ENCODE measurements at regions not wholly inside any gene's neighbourhood (a gene's known extent, or its start where the extent isn't known, plus 50 kb on each side); places are given as distances from the start of the nearest gene placed in this dataset.
A peak's percentile ranks its signal among the peaks of the same experiment; 100 is the strongest.

GRCh38 chr3:22199095-22199494 is 448.1 kb upstream of the ZNF385D start:
- no peak for DNase-seq
- intact Hi-C loops (cut with DNase I): no loop called here
- H3K9me3 ChIP-seq: no peaks in the 10 kb centered on the region
- 62 to 70% methylated on average over 1 of the region's 1 CpG for WGBS, 2 donors
- no peaks in the 10 kb centered on the region for H3K36me3 ChIP-seq (replicated peaks in 1 of 2; ENCODE audit: insufficient read depth in 1 of 2, low read depth in 2 of 2)
- no peak for ATAC-seq
- no peaks in the 10 kb centered on the region for H3K27me3 ChIP-seq
- TF ChIP-seq POLR2A (IDR thresholded peaks at IDR 0.05) (no peak), CTCF (IDR thresholded peaks at IDR 0.05) (no peak)
- no peaks in the 10 kb centered on the region for H3K4me1 ChIP-seq
- no peak overlapping the region for H3K4me3 ChIP-seq
- H3K27ac ChIP-seq: no peak overlapping the region

GRCh38 chr3:22208844-22209243 is 457.8 kb upstream of the ZNF385D start:
- Histone ChIP-seq H3K27me3 (no peaks in the 10 kb centered on the region), H3K4me3 (no peak overlapping the region), H3K27ac (no peak overlapping the region), H3K4me1 (no peaks in the 10 kb centered on the region), H3K36me3 (replicated peaks in 1 of 2; ENCODE audit: insufficient read depth in 1 of 2, low read depth in 2 of 2) (no peaks in the 10 kb centered on the region), H3K9me3 (no peaks in the 10 kb centered on the region)
- TF ChIP-seq POLR2A (IDR thresholded peaks at IDR 0.05) (no peak), CTCF (IDR thresholded peaks at IDR 0.05) (peak in 1 of 7 experiments; percentile 7)
- ATAC-seq (no peak), DNase-seq (no peak)
- intact Hi-C loops (cut with DNase I): no loop called here
- 45 to 75% methylated on average over 1 of the region's 1 CpG for WGBS, 2 donors

GRCh38 chr3:22209578-22209977 is 458.6 kb upstream of the ZNF385D start:
- no peak for DNase-seq
- Histone ChIP-seq H3K27me3 (no peaks in the 10 kb centered on the region), H3K36me3 (replicated peaks in 1 of 2; ENCODE audit: insufficient read depth in 1 of 2, low read depth in 2 of 2) (no peaks in the 10 kb centered on the region), H3K4me1 (no peaks in the 10 kb centered on the region), H3K9me3 (no peaks in the 10 kb centered on the region), H3K4me3 (no peak overlapping the region), H3K27ac (no peak overlapping the region)
- 57% methylated on average over 2 of the region's 2 CpGs for WGBS, 2 donors
- TF ChIP-seq CTCF (IDR thresholded peaks at IDR 0.05) (no peak), POLR2A (IDR thresholded peaks at IDR 0.05) (no peak)
- intact Hi-C loops (cut with DNase I): no loop called here
- ATAC-seq: no peak

GRCh38 chr3:22210693-22211092 is 459.7 kb upstream of the ZNF385D start:
- Histone ChIP-seq H3K36me3 (replicated peaks in 1 of 2; ENCODE audit: insufficient read depth in 1 of 2, low read depth in 2 of 2) (no peaks in the 10 kb centered on the region), H3K4me1 (no peaks in the 10 kb centered on the region), H3K9me3 (no peaks in the 10 kb centered on the region), H3K27ac (no peak overlapping the region), H3K4me3 (no peak overlapping the region), H3K27me3 (no peaks in the 10 kb centered on the region)
- TF ChIP-seq POLR2A (IDR thresholded peaks at IDR 0.05) (no peak), CTCF (IDR thresholded peaks at IDR 0.05) (no peak)
- DNase-seq: no peak
- no peak for ATAC-seq
- intact Hi-C loops (cut with DNase I): no loop called here

- Histone ChIP-seq H3K9me3 (no peaks in the 10 kb centered on the region), H3K4me1 (no peaks in the 10 kb centered on the region), H3K27ac (no peak overlapping the region), H3K27me3 (no peaks in the 10 kb centered on the region), H3K4me3 (no peak overlapping the region), H3K36me3 (replicated peaks in 1 of 2; ENCODE audit: insufficient read depth in 1 of 2, low read depth in 2 of 2) (no peaks in the 10 kb centered on the region)
- TF ChIP-seq CTCF (IDR thresholded peaks at IDR 0.05) (no peak), POLR2A (IDR thresholded peaks at IDR 0.05) (no peak)
- WGBS, 2 donors: 66 to 78% methylated on average over 3 of the region's 3 CpGs
- DNase-seq: no peak
- ATAC-seq: no peak
- intact Hi-C loops (cut with DNase I): no loop called here
These were observed 465.6 kb upstream of the ZNF385D start for GRCh38 chr3:22216601-22217000.
